ENCODE measurements at regions not wholly inside any gene's neighbourhood (a gene's known extent, or its start where the extent isn't known, plus 50 kb on each side); places are given as distances from the start of the nearest gene placed in this dataset.

DNA sequence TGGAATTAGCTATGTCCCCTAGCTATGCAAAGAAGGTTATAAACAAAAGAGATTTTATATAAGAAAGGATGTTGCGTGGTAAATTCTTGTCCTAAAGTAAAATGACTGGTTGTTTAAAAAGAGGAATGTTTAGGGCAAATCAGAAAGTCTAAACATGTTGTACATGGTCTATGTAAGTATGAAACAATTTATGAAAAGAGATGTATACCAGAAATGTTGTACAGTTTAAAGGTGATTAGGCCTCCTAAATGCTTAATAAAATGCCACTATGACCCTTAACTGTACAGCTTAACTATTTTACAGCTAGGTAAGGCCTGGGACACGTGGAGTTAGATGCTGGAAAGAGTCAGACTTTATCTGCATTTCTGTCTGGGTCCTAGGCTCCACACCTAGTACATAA lies 775.9 kb upstream of the KLHL1 start:
- TF ChIP-seq, protein P1, sequence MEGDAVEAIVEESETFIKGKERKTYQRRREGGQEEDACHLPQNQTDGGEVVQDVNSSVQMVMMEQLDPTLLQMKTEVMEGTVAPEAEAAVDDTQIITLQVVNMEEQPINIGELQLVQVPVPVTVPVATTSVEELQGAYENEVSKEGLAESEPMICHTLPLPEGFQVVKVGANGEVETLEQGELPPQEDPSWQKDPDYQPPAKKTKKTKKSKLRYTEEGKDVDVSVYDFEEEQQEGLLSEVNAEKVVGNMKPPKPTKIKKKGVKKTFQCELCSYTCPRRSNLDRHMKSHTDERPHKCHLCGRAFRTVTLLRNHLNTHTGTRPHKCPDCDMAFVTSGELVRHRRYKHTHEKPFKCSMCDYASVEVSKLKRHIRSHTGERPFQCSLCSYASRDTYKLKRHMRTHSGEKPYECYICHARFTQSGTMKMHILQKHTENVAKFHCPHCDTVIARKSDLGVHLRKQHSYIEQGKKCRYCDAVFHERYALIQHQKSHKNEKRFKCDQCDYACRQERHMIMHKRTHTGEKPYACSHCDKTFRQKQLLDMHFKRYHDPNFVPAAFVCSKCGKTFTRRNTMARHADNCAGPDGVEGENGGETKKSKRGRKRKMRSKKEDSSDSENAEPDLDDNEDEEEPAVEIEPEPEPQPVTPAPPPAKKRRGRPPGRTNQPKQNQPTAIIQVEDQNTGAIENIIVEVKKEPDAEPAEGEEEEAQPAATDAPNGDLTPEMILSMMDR (IDR thresholded peaks at IDR 0.05): no peak
- no peak for TF ChIP-seq POLR2A (IDR thresholded peaks at IDR 0.05)
